ENCODE measurements at regions not wholly inside any gene's neighbourhood (a gene's known extent, or its start where the extent isn't known, plus 50 kb on each side); places are given as distances from the start of the nearest gene placed in this dataset.

DNA sequence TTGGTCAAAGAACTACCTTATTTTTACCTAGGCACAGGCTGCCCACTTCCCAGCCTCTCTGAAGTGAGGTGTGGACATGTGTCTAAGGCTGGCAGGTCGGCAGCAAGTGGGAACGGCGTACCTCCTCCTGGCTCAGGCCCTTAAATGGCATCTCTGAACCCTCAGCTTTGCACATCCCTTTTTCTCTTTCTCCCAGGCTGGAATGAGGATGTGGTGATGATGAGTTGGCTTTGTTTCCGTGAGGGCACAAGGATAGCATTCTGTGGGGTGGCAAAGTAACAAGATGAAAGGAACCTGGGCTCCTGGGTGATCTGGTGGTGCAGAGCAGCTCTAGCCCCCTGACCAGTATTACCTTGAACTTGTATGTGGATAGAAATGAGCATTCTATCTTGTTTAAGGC lies 196.8 kb downstream of the REEP3 start:
- TF ChIP-seq POLR2A (IDR thresholded peaks at IDR 0.05), result no peak
- TF ChIP-seq, protein P1, sequence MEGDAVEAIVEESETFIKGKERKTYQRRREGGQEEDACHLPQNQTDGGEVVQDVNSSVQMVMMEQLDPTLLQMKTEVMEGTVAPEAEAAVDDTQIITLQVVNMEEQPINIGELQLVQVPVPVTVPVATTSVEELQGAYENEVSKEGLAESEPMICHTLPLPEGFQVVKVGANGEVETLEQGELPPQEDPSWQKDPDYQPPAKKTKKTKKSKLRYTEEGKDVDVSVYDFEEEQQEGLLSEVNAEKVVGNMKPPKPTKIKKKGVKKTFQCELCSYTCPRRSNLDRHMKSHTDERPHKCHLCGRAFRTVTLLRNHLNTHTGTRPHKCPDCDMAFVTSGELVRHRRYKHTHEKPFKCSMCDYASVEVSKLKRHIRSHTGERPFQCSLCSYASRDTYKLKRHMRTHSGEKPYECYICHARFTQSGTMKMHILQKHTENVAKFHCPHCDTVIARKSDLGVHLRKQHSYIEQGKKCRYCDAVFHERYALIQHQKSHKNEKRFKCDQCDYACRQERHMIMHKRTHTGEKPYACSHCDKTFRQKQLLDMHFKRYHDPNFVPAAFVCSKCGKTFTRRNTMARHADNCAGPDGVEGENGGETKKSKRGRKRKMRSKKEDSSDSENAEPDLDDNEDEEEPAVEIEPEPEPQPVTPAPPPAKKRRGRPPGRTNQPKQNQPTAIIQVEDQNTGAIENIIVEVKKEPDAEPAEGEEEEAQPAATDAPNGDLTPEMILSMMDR (IDR thresholded peaks at IDR 0.05), result no peak

All from esophagus squamous epithelium (tissue), 4 donors.